ENCODE measurements at regions not wholly inside any gene's neighbourhood (a gene's known extent, or its start where the extent isn't known, plus 50 kb on each side); places are given as distances from the start of the nearest gene placed in this dataset.
"Not testable (repeated sequence)": the region's sequence is repeated elsewhere in the genome, so short reads cannot be mapped to it uniquely, and the experiment has no call there.

- no peak for DNase-seq (ENCODE audit: low read depth)
These were observed 252.5 kb upstream of the DMRT1 start for GRCh38 chr9:588981-589380.

- DNase-seq (ENCODE audit: low read depth), result no peak
These were observed 251.8 kb upstream of the DMRT1 start for GRCh38 chr9:589723-590122.

GRCh38 chr9:591292-591691, 250.2 kb upstream of the DMRT1 start:
- no peak for DNase-seq (ENCODE audit: low read depth)

GRCh38 chr9:592225-592624, 249.3 kb upstream of the DMRT1 start:
- DNase-seq (ENCODE audit: low read depth), result no peak

GRCh38 chr9:592733-593132, 248.8 kb upstream of the DMRT1 start:
- no peak for DNase-seq (ENCODE audit: low read depth)

- no peak for DNase-seq (ENCODE audit: low read depth)
These were observed 247.7 kb upstream of the DMRT1 start for GRCh38 chr9:593809-594208.

GRCh38 chr9:596703-597102, 244.8 kb upstream of the DMRT1 start:
- DNase-seq (ENCODE audit: low read depth), result no peak

- DNase-seq (ENCODE audit: low read depth), result no peak
These were observed 241.5 kb upstream of the DMRT1 start for GRCh38 chr9:600006-600405.

GRCh38 chr9:602716-603115, 238.8 kb upstream of the DMRT1 start:
- DNase-seq (ENCODE audit: low read depth), result no peak

- DNase-seq (ENCODE audit: low read depth), result no peak
These were observed 238.4 kb upstream of the DMRT1 start for GRCh38 chr9:603126-603525.

- DNase-seq (ENCODE audit: low read depth), result no peak
These were observed 234.1 kb upstream of the DMRT1 start for GRCh38 chr9:607417-607816.

- peak; percentile 90 for DNase-seq (ENCODE audit: low read depth)
These were observed 227.6 kb upstream of the DMRT1 start for GRCh38 chr9:613771-614347.

- peak; percentile 40 for DNase-seq (ENCODE audit: low read depth)
These were observed 227.1 kb upstream of the DMRT1 start for GRCh38 chr9:614431-614830.

- no peak for DNase-seq (ENCODE audit: low read depth)
These were observed 225.7 kb upstream of the DMRT1 start for GRCh38 chr9:615756-616155.

- no peak for DNase-seq (ENCODE audit: low read depth)
These were observed 224.8 kb upstream of the DMRT1 start for GRCh38 chr9:616694-617093.

- no peak for DNase-seq (ENCODE audit: low read depth)
These were observed 223.9 kb upstream of the DMRT1 start for GRCh38 chr9:617445-618085.

- DNase-seq (ENCODE audit: low read depth), result peak; percentile 77
These were observed 223.0 kb upstream of the DMRT1 start for GRCh38 chr9:618478-618877.

GRCh38 chr9:621201-621855, 220.2 kb upstream of the DMRT1 start:
- DNase-seq (ENCODE audit: low read depth), result no peak

GRCh38 chr9:624935-625500, 216.5 kb upstream of the DMRT1 start:
- DNase-seq (ENCODE audit: low read depth), result no peak

- no peak for DNase-seq (ENCODE audit: low read depth)
These were observed 215.9 kb upstream of the DMRT1 start for GRCh38 chr9:625613-626012.

GRCh38 chr9:626114-626513, 215.4 kb upstream of the DMRT1 start:
- DNase-seq (ENCODE audit: low read depth), result not testable (repeated sequence)

GRCh38 chr9:626596-626995, 214.9 kb upstream of the DMRT1 start:
- DNase-seq (ENCODE audit: low read depth), result no peak

Measured in LHCN-M2 (cell line).